ENCODE measurements at regions not wholly inside any gene's neighbourhood (a gene's known extent, or its start where the extent isn't known, plus 50 kb on each side); places are given as distances from the start of the nearest gene placed in this dataset.

DNA sequence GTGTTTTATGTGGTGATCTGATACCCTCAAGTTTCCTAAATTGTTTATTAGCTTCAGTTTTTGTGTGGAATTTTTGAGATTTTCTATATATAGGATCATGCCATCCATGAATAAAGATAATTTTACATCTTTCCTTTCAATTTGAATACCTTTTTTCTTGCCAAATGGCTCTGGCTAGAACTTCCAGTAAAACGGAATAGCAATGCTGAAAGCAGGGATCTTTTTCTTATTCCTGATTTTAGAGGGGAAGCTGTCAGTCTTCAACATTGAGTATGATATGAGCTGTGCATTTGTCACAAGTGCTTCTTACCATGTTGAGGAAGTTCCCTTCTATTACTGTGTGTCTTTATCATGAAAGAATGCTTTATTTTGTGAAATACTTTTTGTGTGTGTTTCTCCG is 618.8 kb downstream of the FGF9 start:
- no peaks in the 10 kb centered on the region for H4K20me1 ChIP-seq (ENCODE audit: control insufficient read depth, insufficient read depth, insufficient read length)
- H3K79me2 ChIP-seq (ENCODE audit: insufficient read depth, low read length): no peaks in the 10 kb centered on the region
- H3T11ph ChIP-seq (ENCODE audit: low read length): no peak overlapping the region
- no peak overlapping the region for H2AK5ac ChIP-seq (ENCODE audit: insufficient read length, low read length)
- TF ChIP-seq, protein P1, sequence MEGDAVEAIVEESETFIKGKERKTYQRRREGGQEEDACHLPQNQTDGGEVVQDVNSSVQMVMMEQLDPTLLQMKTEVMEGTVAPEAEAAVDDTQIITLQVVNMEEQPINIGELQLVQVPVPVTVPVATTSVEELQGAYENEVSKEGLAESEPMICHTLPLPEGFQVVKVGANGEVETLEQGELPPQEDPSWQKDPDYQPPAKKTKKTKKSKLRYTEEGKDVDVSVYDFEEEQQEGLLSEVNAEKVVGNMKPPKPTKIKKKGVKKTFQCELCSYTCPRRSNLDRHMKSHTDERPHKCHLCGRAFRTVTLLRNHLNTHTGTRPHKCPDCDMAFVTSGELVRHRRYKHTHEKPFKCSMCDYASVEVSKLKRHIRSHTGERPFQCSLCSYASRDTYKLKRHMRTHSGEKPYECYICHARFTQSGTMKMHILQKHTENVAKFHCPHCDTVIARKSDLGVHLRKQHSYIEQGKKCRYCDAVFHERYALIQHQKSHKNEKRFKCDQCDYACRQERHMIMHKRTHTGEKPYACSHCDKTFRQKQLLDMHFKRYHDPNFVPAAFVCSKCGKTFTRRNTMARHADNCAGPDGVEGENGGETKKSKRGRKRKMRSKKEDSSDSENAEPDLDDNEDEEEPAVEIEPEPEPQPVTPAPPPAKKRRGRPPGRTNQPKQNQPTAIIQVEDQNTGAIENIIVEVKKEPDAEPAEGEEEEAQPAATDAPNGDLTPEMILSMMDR (conservative IDR thresholded peaks at IDR 0.05): no peak
- H4K91ac ChIP-seq (ENCODE audit: insufficient read length, low read depth, low read length): no peak overlapping the region
- Mint-ChIP-seq H3K4me1 (0 out of 4 replicates have a peak, but pooled peaks cover 0 to 4% of the 10 kb centered on the region in 2 experiments), H3K9me3 (no peaks in the 10 kb centered on the region), H3K27me3 (ENCODE audit: low read depth) (no peaks in the 10 kb centered on the region; the same call in 1 of the 2 replicates), H3K36me3 (ENCODE audit: insufficient read depth in 1 of 3, low read depth in 3 of 3) (peaks cover 0 to 1% (median 0%) of the 10 kb centered on the region in 3 experiments; a peak in 1 of 7 replicates), H3K27ac (no peak overlapping the region), H3K4me3 (no peak overlapping the region)
- no peak overlapping the region for H3K4ac ChIP-seq (ENCODE audit: low read depth, low read length)
- no peak overlapping the region for H3K23ac ChIP-seq (ENCODE audit: insufficient read length, low read depth, low read length)
- no peaks in the 10 kb centered on the region for H3K27me3 ChIP-seq (ENCODE audit: insufficient read depth, low read length)
- H3K18ac ChIP-seq (ENCODE audit: insufficient read length, low read depth, low read length): no peak overlapping the region
- no peak overlapping the region for H4K8ac ChIP-seq (replicated peaks; ENCODE audit: insufficient read length, low read depth, low read length)
- WGBS (ENCODE audit: extremely low coverage, insufficient read length, low lambda C conversion rate): no CpG with 5 or more reads among the region's 2 CpGs
- no peak overlapping the region for H2AFZ ChIP-seq (ENCODE audit: low read length)
- H2BK5ac ChIP-seq (ENCODE audit: insufficient read length, low read length): no peak overlapping the region
- no peaks in the 10 kb centered on the region for H3K23me2 ChIP-seq (ENCODE audit: insufficient read length, low read depth, low read length, poor library complexity, severe bottlenecking)
- no peaks in the 10 kb centered on the region for H3K9me3 ChIP-seq (ENCODE audit: control insufficient read depth, low read depth, low read length)
- H4K5ac ChIP-seq (ENCODE audit: insufficient read length, low read depth, low read length): no peak overlapping the region
- no peak overlapping the region for H2BK15ac ChIP-seq (ENCODE audit: low read depth, low read length)
- no peak overlapping the region for H2BK12ac ChIP-seq (ENCODE audit: insufficient read length, low read depth, low read length)
- no peak overlapping the region for H3K27ac ChIP-seq (ENCODE audit: insufficient read length, low read depth, low read length)
- no peak overlapping the region for H3K4me2 ChIP-seq (ENCODE audit: insufficient read depth, insufficient read length, low read length)
- H3K14ac ChIP-seq (ENCODE audit: insufficient read depth, low read length): no peak overlapping the region
- no peak overlapping the region for H3K56ac ChIP-seq (ENCODE audit: insufficient read length, low read depth, low read length)
- no peak overlapping the region for H2BK120ac ChIP-seq (ENCODE audit: low read depth, low read length, poor library complexity, severe bottlenecking)
- no peak overlapping the region for H2BK20ac ChIP-seq (ENCODE audit: low read depth, low read length, poor library complexity, severe bottlenecking)
- H3K79me1 ChIP-seq (ENCODE audit: insufficient read depth, low read depth, low read length, poor library complexity, severe bottlenecking): no peaks in the 10 kb centered on the region
- no peaks in the 10 kb centered on the region for H3K4me1 ChIP-seq (ENCODE audit: insufficient read depth, low read length)
- no peak overlapping the region for H3K9ac ChIP-seq (ENCODE audit: extremely low read depth, insufficient read length, low read length)
- no peak for DNase-seq
